Liver (tissue), 8 donors: ENCODE measurements at regions not wholly inside any gene's neighbourhood (a gene's known extent, or its start where the extent isn't known, plus 50 kb on each side); places are given as distances from the start of the nearest gene placed in this dataset.

Source experiments
- DNase-seq: peaks from one replicate; pipeline ENCODE4 v3.0.0-alpha.2; 2017; ENCODE audit warnings: low spot score
- H3K27ac ChIP-seq, 2 donors: one replicate each; pipeline ENCODE4 v1.7.0; 2013; ENCODE audit warnings: inconsistent platforms in 2 of 2, low read length in 2 of 2, control low read depth in 1 of 2, low read depth in 1 of 2, mild to moderate bottlenecking in 1 of 2
- H3K27me3 ChIP-seq, 4 donors: one replicate each; pipeline versions ENCODE4 v1.6.1 to v1.7.0; 2013; ENCODE audit warnings: low read length in 3 of 4, inconsistent platforms in 1 of 4, mild to moderate bottlenecking in 1 of 4, moderate library complexity in 1 of 4; ENCODE audit not compliant: control insufficient read depth in 4 of 4, insufficient read depth in 4 of 4
- H3K36me3 ChIP-seq, 4 donors: one replicate each; pipeline versions ENCODE4 v1.6.1 to v1.7.0; 2013; ENCODE audit warnings: low read length in 3 of 4, mild to moderate bottlenecking in 3 of 4, low read depth in 1 of 4, moderate library complexity in 1 of 4; ENCODE audit not compliant: control insufficient read depth in 4 of 4, insufficient read depth in 3 of 4
- H3K4me1 ChIP-seq, 4 donors: one replicate each; pipeline versions ENCODE4 v1.6.1 to v1.7.0; 2013; ENCODE audit warnings: low read length in 3 of 4, mild to moderate bottlenecking in 3 of 4, moderate library complexity in 1 of 4; ENCODE audit not compliant: control insufficient read depth in 4 of 4, insufficient read depth in 4 of 4
- H3K4me3 ChIP-seq, 3 donors: one replicate each; pipeline versions ENCODE4 v1.6.1 to v1.7.0; 2013; ENCODE audit warnings: low read length in 3 of 3, control low read depth in 1 of 3, low read depth in 1 of 3, mild to moderate bottlenecking in 1 of 3
- H3K9ac ChIP-seq, 2 donors: one replicate each; pipeline ENCODE4 v1.7.0; 2013; ENCODE audit warnings: low read length in 2 of 2, mild to moderate bottlenecking in 2 of 2, moderate library complexity in 2 of 2, control low read depth in 1 of 2, low read depth in 1 of 2
- H3K9me3 ChIP-seq, 4 donors: one replicate each; pipeline versions ENCODE4 v1.6.1 to v1.7.0; 2013; ENCODE audit warnings: low read length in 3 of 4; ENCODE audit not compliant: control insufficient read depth in 4 of 4
- EGR1 ChIP-seq, 2 donors: IDR thresholded peaks; 2 replicates each; pipeline ENCODE4 v1.6.1; 2016 to 2018; ENCODE audit warnings: antibody characterized with exemption in 2 of 2, low read depth in 2 of 2
- FOXA1 ChIP-seq: IDR thresholded peaks from 2 replicates; pipeline ENCODE4 v1.6.1; 2016; ENCODE audit warnings: antibody characterized with exemption
- FOXA2 ChIP-seq: IDR thresholded peaks from 2 replicates; pipeline ENCODE4 v1.6.1; 2016; ENCODE audit warnings: antibody characterized with exemption
- HNF4A ChIP-seq, 2 donors: conservative IDR thresholded peaks; 2 replicates each; pipeline ENCODE4 v1.6.1; 2016; ENCODE audit warnings: antibody characterized with exemption in 2 of 2, mild to moderate bottlenecking in 2 of 2
- HNF4G ChIP-seq: IDR thresholded peaks from 2 replicates; pipeline ENCODE4 v1.6.1; 2016; ENCODE audit warnings: antibody characterized with exemption
- JUND ChIP-seq, 2 donors: IDR thresholded peaks; 2 replicates each; pipeline ENCODE4 v1.6.1; 2016; ENCODE audit warnings: antibody characterized with exemption in 2 of 2
- RXRA ChIP-seq, 2 donors: IDR thresholded peaks; 2 replicates each; pipeline ENCODE4 v1.6.1; 2017 to 2018; ENCODE audit warnings: antibody characterized with exemption in 2 of 2, mild to moderate bottlenecking in 1 of 2
- SP1 ChIP-seq: IDR thresholded peaks from 2 replicates; pipeline ENCODE4 v1.6.1; 2018; ENCODE audit warnings: antibody characterized with exemption, mild to moderate bottlenecking
- YY1 ChIP-seq: IDR thresholded peaks from 2 replicates; pipeline ENCODE4 v1.6.1; 2016; ENCODE audit warnings: antibody characterized with exemption, mild to moderate bottlenecking
- WGBS: extraction: QIAGEN DNeasy Blood & Tissue Kit; methylation state at CpG from one replicate; pipeline ENCODE4 v1.1.7; 2013; 5-methylcytosine and 5-hydroxymethylcytosine counted together
- TF ChIP-seq, protein P1 (sequence below): IDR thresholded peaks from 2 replicates; pipeline ENCODE4 v1.6.1; 2016; ENCODE audit warnings: antibody characterized with exemption
- TF ChIP-seq, protein P2 (sequence below): IDR thresholded peaks from 2 replicates; pipeline ENCODE4 v1.6.1; 2016; ENCODE audit warnings: antibody characterized with exemption
- TF ChIP-seq, protein P3 (sequence below): IDR thresholded peaks from 2 replicates; pipeline ENCODE4 v1.6.1; 2016; ENCODE audit warnings: antibody characterized with exemption
- TF ChIP-seq, protein P4 (sequence below): IDR thresholded peaks from 2 replicates; pipeline ENCODE4 v1.6.1; 2016; ENCODE audit warnings: antibody characterized with exemption, mild to moderate bottlenecking
- TF ChIP-seq, protein P5 (sequence below): fragments of 150-350 bp; IDR thresholded peaks from 2 replicates; pipeline ENCODE4 v1.5.1; 2017; ENCODE audit warnings: improper control_type of control experiment, low read depth, low read length; ENCODE audit not compliant: missing input control
- donor health status: healthy.
- donor health status: healthy.
- donor health status: healthy.
- donor health status: healthy.
- donor health status: healthy.

DNA sequence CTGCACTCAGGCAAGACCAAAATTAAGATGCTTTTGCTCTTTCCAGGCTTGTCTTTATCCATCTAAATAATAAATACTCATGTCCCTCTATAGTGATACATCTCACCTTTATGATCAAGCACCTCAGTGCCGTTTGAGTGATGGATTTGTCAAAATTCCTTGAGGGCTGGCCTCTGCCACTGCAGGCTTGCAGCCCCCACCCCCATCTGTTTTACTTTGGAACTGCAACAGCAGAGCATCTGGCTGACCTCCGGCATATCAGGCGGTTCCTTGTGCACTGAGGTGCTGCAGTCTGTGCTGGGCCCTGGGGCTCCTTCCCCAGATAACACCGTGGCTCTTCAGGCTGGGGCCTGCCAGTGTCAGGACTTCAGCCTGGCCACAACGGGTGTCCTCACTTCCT lies 386.9 kb downstream of the CDH26 start (continued):
- TF ChIP-seq HNF4G, result no peak

DNA sequence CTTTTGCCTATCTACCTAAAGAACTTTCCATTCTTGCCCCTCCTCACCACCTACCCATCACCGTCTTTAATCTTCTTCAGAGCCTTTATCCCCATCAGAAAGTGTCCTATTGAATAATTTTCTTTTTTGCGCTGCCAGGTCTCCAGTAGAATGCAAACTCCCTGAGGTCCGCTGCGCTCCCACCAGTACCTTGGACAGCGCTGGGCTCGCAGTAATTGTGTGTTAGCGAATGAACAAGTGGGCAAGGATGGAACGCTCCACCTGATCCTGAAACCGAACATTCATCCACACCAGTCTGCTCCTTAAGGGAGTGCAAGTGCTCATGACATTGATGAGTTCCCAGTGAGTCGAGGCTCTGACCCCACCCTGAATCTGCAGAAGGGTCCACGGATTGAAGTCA lies 391.2 kb downstream of the CDH26 start:
- Histone ChIP-seq H3K27me3 (no peaks in the 10 kb centered on the region), H3K9ac (no peak overlapping the region), H3K4me3 (no peak overlapping the region), H3K27ac (no peak overlapping the region), H3K9me3 (peaks cover 0 to 3% (median 0%) of the 10 kb centered on the region in 4 donors), H3K4me1 (no peaks in the 10 kb centered on the region), H3K36me3 (no peaks in the 10 kb centered on the region)
- no peak for TF ChIP-seq EGR1 (IDR thresholded peaks at IDR 0.05; ENCODE audit: low read depth in 2 of 2)
- TF ChIP-seq JUND (IDR thresholded peaks at IDR 0.05), result no peak
- TF ChIP-seq, protein P1, sequence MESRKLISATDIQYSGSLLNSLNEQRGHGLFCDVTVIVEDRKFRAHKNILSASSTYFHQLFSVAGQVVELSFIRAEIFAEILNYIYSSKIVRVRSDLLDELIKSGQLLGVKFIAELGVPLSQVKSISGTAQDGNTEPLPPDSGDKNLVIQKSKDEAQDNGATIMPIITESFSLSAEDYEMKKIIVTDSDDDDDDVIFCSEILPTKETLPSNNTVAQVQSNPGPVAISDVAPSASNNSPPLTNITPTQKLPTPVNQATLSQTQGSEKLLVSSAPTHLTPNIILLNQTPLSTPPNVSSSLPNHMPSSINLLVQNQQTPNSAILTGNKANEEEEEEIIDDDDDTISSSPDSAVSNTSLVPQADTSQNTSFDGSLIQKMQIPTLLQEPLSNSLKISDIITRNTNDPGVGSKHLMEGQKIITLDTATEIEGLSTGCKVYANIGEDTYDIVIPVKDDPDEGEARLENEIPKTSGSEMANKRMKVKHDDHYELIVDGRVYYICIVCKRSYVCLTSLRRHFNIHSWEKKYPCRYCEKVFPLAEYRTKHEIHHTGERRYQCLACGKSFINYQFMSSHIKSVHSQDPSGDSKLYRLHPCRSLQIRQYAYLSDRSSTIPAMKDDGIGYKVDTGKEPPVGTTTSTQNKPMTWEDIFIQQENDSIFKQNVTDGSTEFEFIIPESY, result no peak
- no peak for TF ChIP-seq FOXA1
- TF ChIP-seq HNF4A (conservative IDR thresholded peaks at IDR 0.05), result no peak
- TF ChIP-seq, protein P2, sequence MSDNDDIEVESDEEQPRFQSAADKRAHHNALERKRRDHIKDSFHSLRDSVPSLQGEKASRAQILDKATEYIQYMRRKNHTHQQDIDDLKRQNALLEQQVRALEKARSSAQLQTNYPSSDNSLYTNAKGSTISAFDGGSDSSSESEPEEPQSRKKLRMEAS, result no peak
- no peak for TF ChIP-seq FOXA2
- TF ChIP-seq, protein P3, sequence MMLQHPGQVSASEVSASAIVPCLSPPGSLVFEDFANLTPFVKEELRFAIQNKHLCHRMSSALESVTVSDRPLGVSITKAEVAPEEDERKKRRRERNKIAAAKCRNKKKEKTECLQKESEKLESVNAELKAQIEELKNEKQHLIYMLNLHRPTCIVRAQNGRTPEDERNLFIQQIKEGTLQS, result no peak
- WGBS, result 83% methylated on average over 11 of the region's 11 CpGs
- no peak for DNase-seq

DNA sequence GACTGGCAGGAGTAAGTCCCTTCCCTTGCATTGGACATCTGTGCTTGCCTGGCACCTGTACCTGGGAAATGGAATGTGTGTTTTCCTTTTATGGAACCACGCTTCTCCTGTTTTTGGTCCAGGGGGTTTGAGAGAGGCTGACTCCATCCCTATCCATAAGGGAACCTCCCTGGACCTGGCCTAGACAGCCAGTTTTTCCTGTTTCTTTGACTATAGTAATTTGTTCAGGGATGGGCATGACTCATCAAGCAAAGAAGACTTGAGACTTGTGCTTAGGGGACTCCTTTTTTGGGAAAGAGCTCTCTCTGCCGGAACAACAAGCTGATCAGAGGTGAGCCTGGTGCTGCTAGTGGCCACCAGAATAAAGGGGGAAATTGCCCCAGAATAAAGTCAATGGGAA lies 393.8 kb downstream of the CDH26 start:
- DNase-seq, result no peak
- H3K36me3 ChIP-seq, result no peaks in the 10 kb centered on the region
- 87% methylated on average over 2 of the region's 2 CpGs for WGBS
- H3K4me3 ChIP-seq, result no peak overlapping the region
- no peak overlapping the region for H3K9ac ChIP-seq
- H3K4me1 ChIP-seq, result no peaks in the 10 kb centered on the region
- no peaks in the 10 kb centered on the region for H3K9me3 ChIP-seq
- H3K27me3 ChIP-seq, result no peaks in the 10 kb centered on the region
- no peak overlapping the region for H3K27ac ChIP-seq
- TF ChIP-seq YY1, result no peak
- TF ChIP-seq FOXA2, result no peak
- no peak for TF ChIP-seq RXRA (IDR thresholded peaks at IDR 0.05)
- TF ChIP-seq, protein P4, sequence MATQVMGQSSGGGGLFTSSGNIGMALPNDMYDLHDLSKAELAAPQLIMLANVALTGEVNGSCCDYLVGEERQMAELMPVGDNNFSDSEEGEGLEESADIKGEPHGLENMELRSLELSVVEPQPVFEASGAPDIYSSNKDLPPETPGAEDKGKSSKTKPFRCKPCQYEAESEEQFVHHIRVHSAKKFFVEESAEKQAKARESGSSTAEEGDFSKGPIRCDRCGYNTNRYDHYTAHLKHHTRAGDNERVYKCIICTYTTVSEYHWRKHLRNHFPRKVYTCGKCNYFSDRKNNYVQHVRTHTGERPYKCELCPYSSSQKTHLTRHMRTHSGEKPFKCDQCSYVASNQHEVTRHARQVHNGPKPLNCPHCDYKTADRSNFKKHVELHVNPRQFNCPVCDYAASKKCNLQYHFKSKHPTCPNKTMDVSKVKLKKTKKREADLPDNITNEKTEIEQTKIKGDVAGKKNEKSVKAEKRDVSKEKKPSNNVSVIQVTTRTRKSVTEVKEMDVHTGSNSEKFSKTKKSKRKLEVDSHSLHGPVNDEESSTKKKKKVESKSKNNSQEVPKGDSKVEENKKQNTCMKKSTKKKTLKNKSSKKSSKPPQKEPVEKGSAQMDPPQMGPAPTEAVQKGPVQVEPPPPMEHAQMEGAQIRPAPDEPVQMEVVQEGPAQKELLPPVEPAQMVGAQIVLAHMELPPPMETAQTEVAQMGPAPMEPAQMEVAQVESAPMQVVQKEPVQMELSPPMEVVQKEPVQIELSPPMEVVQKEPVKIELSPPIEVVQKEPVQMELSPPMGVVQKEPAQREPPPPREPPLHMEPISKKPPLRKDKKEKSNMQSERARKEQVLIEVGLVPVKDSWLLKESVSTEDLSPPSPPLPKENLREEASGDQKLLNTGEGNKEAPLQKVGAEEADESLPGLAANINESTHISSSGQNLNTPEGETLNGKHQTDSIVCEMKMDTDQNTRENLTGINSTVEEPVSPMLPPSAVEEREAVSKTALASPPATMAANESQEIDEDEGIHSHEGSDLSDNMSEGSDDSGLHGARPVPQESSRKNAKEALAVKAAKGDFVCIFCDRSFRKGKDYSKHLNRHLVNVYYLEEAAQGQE, result no peak
- TF ChIP-seq, protein P5, sequence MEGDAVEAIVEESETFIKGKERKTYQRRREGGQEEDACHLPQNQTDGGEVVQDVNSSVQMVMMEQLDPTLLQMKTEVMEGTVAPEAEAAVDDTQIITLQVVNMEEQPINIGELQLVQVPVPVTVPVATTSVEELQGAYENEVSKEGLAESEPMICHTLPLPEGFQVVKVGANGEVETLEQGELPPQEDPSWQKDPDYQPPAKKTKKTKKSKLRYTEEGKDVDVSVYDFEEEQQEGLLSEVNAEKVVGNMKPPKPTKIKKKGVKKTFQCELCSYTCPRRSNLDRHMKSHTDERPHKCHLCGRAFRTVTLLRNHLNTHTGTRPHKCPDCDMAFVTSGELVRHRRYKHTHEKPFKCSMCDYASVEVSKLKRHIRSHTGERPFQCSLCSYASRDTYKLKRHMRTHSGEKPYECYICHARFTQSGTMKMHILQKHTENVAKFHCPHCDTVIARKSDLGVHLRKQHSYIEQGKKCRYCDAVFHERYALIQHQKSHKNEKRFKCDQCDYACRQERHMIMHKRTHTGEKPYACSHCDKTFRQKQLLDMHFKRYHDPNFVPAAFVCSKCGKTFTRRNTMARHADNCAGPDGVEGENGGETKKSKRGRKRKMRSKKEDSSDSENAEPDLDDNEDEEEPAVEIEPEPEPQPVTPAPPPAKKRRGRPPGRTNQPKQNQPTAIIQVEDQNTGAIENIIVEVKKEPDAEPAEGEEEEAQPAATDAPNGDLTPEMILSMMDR, result no peak
- no peak for TF ChIP-seq EGR1 (IDR thresholded peaks at IDR 0.05; ENCODE audit: low read depth in 2 of 2)
- TF ChIP-seq, protein P3, result no peak
- no peak for TF ChIP-seq SP1
